KBM-7 (cell line): ENCODE measurements at regions not wholly inside any gene's neighbourhood (a gene's known extent, or its start where the extent isn't known, plus 50 kb on each side); places are given as distances from the start of the nearest gene placed in this dataset.
A peak's percentile ranks its signal among the peaks of the same experiment; 100 is the strongest.

Source experiments
- DNase-seq: peaks from one replicate; pipeline ENCODE4 v3.0.0-alpha.2; 2015
- in situ Hi-C: fragments of 300-500 bp; cut with MboI; formaldehyde crosslinking; loops from 2 replicates; pipeline ENCODE4 v1.14.3; 2020; ENCODE audit warnings: low sequenced_read_pairs, low pct_unique_long_range_greater_than_20kb, mixed read lengths

DNA sequence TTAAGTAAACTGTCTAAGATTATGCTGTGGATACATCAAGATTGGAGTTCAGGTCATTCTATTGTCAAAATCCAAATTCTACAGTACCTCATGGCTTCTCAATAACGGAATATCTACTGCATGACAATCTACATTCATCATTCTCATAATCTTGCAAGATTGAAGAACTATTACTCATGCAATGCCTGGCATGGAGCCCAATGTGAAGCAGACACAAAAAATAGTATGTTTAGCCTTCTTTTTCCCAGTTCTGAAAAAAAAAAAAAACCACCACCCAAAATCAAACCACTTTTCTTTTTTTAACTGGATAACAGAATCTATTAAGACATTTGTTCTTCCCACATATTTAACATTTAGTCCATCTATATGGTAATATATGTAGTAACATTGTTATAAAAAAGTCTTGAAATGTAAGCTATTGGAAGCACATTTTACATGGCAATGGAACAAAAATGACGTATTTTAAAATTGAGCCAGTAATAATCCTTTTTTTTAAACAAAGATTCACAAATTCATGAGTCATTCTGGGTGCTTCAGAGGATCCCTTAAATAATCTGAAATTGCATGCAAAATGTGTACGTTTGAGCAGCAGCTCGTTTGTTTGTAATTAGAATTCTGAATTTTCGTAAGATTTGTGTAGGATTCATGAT is 232.2 kb upstream of the FMR1 start:
- no peak for DNase-seq
- in situ Hi-C loops: no loop called here

DNA sequence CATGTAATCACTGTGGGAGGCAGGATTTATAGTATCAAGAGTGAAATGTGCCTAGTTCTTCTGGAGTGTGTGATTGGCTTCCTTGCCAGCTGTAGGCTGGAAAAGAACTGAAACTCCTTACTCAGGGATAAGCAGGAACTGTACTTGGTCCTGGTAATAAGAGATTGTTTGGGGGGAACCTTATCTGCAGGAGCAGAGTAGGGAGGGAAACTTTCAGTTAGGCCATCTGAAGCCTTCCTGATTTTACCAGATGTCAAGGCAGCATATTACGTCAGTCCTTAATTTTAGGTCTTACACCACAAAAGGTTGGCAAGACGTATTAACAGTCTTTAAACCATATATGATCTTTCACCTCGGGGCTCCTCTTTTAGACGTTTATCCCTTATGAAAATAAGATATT is 231.5 kb upstream of the FMR1 start:
- in situ Hi-C loops: no loop called here
- DNase-seq: no peak

DNA sequence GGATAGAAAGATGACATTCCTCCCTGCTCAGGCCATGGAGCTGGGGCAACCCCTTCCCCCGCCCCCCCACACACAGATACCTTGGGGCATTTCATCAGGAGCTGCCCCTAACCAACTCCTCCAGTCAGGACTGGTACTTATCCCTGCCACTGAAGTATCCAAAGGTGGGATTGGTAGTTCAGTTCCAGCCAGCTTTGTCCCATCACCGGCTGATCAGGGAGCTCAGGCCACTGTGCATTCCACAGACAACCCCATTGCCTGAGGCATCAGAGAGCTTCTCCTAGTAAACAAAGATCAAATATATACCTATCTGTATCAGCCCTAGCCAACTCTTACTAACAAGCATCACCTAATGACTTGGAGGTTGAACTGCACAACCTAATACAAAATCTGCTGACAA is 218.2 kb upstream of the FMR1 start:
- in situ Hi-C loops: no loop called here
- no peak for DNase-seq

DNA sequence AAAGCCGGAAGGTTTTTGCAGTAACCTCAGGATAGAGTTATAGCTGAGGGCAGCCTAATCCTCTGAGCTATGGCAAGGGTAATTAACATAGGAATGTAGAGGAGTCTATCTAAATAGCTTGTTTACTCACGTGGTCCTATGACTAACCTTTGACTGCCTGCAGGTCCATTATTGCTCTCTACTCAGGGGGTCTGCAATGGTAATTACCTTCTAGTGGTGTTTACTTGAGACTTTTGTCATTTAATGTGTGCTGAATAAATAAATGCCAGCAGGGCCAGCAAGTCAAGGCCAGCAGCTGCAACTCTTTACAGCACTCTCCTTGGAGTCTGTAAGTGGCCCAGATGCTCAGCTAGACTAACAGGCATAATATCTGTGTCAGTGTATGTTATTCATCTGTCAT is 212.7 kb upstream of the FMR1 start:
- in situ Hi-C loops: no loop called here
- DNase-seq: no peak

DNA sequence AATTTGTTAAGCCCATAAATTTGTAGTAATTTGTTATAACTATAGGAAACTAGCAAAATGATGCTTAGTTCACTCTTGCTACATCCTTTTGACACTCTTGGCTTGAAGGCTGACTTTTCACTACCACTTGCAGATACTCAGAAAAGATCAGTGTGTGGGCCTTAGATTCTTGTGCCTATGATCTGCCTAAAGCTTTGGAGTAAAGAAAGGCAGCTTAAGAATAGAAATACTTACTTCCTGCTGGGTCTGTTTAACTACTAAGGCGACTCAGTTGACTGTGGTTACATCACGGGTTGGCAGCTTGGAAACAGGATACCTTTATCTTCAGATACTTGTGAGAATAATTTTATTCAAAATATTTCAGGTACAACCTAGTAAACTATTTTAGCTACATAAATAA is 201.4 kb upstream of the FMR1 start:
- in situ Hi-C loops: no loop called here
- DNase-seq: no peak

DNA sequence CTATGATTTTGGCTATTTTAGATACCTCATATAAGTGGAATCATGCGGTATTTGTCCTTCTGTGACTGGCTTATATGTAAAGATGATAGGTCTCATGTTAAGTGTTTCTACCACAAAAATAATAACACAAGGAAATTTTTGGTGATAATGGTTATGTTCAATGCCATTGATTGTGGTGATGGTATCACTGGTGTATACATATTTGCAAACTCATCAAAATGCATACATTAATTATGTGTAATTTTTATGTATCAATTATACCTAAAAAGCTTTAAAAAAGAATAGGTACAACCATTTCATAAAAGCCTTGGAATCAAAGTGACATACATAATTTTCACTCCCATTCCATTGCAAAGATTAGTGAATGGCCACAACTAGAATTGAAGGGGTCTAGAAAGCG is 178.3 kb upstream of the FMR1 start:
- no peak for DNase-seq
- in situ Hi-C loops: no loop called here

DNA sequence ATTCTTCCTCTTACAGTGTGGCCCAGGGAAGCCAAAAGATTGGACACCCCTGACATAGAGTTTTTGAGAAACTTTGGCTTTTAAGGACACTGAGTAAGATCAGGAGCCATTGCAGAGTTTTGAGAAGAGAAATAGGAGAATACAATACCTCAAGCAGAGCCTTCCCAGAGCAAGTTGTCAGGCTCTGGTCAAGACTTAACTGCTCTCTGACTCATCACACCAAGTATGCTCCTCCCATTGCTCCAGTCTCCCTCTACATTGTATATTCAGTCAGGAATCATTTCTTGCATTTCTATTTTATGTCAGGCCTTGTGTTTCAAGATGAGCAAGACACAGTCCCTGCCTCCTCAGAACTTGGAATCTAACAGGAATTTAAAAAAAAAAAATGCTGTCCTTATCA is 176.4 kb upstream of the FMR1 start:
- DNase-seq: no peak
- in situ Hi-C loops: no loop called here

GRCh38 chrX:147736045-147736444 is 175.7 kb upstream of the FMR1 start:
- DNase-seq: no peak
- in situ Hi-C loops: no loop called here

DNA sequence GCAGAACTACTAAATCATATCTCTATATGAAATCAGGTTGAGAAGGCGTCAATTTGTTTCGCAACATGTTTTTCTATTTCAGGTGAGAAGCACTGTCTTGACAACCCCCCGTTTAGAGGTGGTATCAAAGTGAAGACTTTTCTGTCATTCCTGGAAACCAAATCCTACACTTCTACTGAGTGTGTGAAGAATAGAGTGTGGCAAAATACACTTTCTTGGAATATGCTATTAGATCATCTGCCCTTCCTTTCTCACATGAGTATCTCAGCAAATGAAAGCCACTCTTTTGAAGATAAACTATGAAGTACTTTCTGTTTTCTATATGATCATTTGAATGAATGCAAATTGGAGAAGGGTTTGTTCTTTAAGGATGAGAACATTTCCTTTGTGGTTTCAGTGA is 174.0 kb upstream of the FMR1 start:
- in situ Hi-C loops: no loop called here
- DNase-seq: peak; percentile 1

DNA sequence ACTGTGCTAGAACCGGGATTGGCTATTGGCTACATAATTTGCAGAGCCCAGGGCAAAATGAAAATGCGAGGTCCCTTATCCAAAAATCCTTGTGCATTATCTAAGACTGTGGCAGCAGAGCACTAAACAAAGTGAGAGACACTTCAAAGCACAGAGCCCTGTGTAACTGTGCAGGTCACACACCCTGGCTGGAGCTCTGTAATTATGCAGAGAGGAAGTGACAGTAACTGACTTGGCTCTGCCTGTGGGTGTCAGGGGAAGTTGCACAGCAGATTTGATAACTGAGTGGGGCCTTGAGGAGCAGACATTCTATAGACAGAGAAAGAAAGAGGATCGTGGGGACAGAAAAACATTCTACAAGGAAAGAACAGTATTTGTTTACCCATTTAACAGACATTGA is 173.5 kb upstream of the FMR1 start:
- DNase-seq: peak; percentile 49
- in situ Hi-C loops: no loop called here

GRCh38 chrX:147739196-147739595 is 172.5 kb upstream of the FMR1 start:
- in situ Hi-C loops: no loop called here
- DNase-seq: no peak

- in situ Hi-C loops: no loop called here
- no peak for DNase-seq
These were observed 169.9 kb upstream of the FMR1 start for GRCh38 chrX:147741776-147742175.

DNA sequence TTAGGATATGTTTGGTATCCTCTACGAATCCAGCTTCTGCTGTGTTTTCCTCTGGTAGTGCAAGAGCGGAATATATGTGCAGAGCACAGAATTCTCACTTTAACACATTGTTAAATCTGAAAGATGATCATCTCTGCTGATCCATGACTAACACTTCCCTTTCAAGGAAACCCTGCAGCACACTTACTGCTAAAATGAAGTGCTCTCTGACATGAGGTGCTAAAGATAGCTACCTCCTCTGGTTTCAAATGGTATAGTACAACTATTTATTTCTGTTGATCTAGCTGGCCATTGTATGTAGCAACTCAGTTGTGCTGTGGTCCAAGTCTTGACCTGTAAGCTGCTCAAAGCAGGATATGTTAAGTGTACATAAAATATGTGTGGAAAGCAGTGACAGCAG is 162.4 kb upstream of the FMR1 start:
- in situ Hi-C loops: no loop called here

GRCh38 chrX:147757750-147758149 is 154.0 kb upstream of the FMR1 start:
- no peak for DNase-seq
- in situ Hi-C loops: no loop called here

More for the DNA sequence above, 162.4 kb upstream of the FMR1 start:
- no peak for DNase-seq

DNA sequence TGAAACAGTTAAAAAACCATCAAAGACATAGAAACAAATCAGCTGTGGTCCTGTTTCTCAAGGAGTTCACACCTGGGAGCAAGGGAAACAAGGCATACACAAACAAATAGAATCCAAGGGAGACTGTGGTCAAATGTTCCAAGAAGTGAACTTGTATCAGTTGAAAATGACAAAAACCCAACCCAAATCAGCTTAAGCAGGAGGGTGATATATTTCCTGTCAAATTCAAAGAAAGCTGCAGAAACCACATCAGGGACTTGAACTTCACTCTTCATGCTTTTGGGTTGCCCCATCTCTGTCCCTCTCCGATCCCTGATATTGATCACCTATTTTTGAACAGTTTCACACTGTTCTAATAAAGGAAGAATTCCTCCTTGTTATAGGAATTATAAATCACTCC is 148.6 kb upstream of the FMR1 start:
- in situ Hi-C loops: no loop called here
- DNase-seq: no peak

- in situ Hi-C loops: no loop called here
- no peak for DNase-seq
These were observed 146.9 kb upstream of the FMR1 start for GRCh38 chrX:147764868-147765267.

DNA sequence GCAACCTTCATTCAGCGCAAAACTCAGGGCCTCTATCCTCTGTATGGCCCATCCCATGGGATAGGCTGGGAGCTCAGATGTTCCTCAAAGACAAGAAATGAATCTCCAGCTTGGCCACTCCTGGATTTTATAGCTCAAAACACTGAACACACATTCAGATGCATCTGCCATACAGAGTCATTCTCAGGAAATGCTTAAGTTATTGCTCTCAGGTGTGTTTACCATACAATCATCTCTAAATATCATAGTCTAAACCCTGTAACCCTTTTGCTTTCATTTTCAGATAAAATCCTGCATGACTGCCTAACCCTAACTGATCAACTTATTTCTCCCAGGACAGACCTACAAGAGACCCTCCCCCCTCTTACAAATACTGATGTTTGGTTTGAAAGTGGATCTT is 140.9 kb upstream of the FMR1 start:
- in situ Hi-C loops: no loop called here
- no peak for DNase-seq

DNA sequence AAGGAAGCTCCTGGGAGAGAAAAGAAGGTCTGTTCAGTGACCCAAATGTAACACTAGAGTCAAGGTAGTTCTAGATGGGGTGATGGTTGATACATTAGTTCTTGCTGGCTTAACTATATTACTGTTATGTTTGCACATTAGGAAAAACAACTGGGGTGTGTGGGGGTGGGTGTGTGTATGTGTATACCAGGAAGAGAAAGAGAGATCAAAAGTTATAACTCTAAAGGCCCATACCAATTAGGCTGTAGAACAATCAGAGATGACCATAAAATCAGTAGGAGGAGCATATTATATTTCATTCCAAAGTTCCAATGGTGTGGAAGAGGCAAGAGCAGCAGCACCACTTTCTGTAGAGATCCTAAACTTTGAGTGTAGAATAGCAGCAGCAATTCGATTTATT is 134.7 kb upstream of the FMR1 start:
- in situ Hi-C loops: no loop called here
- no peak for DNase-seq

DNA sequence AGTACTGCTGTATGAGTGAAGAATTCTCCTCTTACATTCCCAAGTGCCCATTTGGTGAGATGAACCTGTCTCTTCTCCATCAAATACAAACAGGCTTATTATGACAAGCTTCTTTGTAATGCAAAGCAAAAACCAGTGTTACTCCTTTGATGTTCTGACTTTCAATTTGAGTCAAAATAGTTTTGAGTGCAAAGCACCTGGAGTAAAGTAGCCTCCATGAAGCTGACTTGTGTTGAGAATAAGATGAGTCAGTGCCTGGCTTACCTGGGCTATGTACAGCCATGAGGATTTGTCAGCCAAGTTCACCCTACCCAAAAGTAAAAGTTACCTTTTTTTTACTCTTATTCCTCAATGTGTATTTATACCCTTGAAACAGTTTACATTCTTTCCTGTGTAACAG is 132.5 kb upstream of the FMR1 start:
- in situ Hi-C loops: no loop called here

DNA sequence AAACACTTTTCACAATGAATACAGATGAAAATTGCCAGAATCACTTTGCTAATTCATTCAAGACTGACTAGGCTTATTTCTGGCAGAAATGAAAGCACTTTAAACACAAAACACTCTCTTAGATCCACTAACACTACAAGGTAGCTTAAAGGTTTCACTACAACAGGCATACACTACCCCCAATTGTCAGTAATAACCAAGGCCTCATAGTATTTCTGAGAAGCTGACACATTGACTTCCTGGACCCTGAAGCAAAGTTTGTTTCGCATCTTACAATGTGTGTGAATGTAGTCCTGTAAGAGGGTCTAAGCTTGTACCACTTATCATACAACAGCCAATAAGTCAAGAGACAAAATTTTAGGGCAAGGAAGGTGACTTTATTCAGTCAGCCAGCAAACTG is 129.9 kb upstream of the FMR1 start:
- DNase-seq: no peak
- in situ Hi-C loops: no loop called here

More for the DNA sequence above, 132.5 kb upstream of the FMR1 start:
- DNase-seq: no peak

DNA sequence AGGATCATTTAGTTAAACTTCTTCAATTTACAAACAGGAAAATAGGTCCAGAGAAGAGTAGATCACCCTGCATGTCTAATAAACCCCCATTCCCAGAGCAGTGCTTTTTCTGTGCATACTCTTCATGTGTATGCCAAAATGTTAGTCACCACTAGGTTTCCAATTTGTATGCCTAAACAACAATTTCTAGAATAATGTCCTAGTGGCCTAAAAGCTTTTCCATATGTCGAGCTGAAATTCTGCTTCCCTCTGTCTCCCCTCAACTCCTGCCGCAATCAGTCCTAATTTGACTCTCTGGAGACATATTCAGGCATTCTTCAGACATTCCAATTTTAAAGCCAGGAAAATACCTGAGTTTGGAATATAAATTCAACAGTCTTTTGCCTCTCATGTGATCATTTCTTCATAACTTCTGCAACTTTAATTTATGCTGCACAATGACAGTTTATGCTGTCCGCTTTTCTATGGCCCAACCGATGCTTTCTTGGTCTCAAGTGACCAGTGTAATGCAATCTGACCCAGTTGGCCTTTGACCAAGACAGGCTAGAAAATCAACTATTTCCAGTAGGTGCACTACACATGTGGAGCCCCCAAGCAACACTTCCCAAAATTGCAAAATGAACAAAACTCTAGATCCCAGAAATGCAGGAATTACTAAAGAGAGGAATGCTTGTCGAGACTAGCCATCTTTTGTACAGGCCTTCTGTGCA is 122.9 kb upstream of the FMR1 start:
- in situ Hi-C loops: no loop called here
- no peak for DNase-seq
